ENCODE measurements at regions not wholly inside any gene's neighbourhood (a gene's known extent, or its start where the extent isn't known, plus 50 kb on each side); places are given as distances from the start of the nearest gene placed in this dataset.

- Histone ChIP-seq H3T11ph (ENCODE audit: low read length) (no peak overlapping the region), H3K4me2 (ENCODE audit: insufficient read depth, insufficient read length, low read length) (no peak overlapping the region), H4K8ac (replicated peaks; ENCODE audit: insufficient read length, low read depth, low read length) (no peak overlapping the region), H2AK5ac (ENCODE audit: insufficient read length, low read length) (no peak overlapping the region), H3K27ac (ENCODE audit: insufficient read length, low read depth, low read length) (no peak overlapping the region), H3K9ac (ENCODE audit: extremely low read depth, insufficient read length, low read length) (no peak overlapping the region), H3K23me2 (ENCODE audit: insufficient read length, low read depth, low read length, poor library complexity, severe bottlenecking) (no peaks in the 10 kb centered on the region), H2BK120ac (ENCODE audit: low read depth, low read length, poor library complexity, severe bottlenecking) (no peak overlapping the region), H2BK15ac (ENCODE audit: low read depth, low read length) (no peak overlapping the region), H3K27me3 (ENCODE audit: insufficient read depth, low read length) (no peaks in the 10 kb centered on the region; the same call in 1 of the 2 replicates), H2BK5ac (ENCODE audit: insufficient read length, low read length) (no peak overlapping the region), H3K56ac (ENCODE audit: insufficient read length, low read depth, low read length) (no peak overlapping the region), H2AFZ (ENCODE audit: low read length) (no peak overlapping the region), H2BK12ac (ENCODE audit: insufficient read length, low read depth, low read length) (no peak overlapping the region), H3K9me3 (ENCODE audit: control insufficient read depth, low read depth, low read length) (no peaks in the 10 kb centered on the region), H4K20me1 (ENCODE audit: control insufficient read depth, insufficient read depth, insufficient read length) (peaks cover 3% of the 10 kb centered on the region), H4K91ac (ENCODE audit: insufficient read length, low read depth, low read length) (no peak overlapping the region), H3K79me1 (ENCODE audit: insufficient read depth, low read depth, low read length, poor library complexity, severe bottlenecking) (no peaks in the 10 kb centered on the region), H2BK20ac (ENCODE audit: low read depth, low read length, poor library complexity, severe bottlenecking) (no peak overlapping the region), H3K4me1 (ENCODE audit: insufficient read depth, low read length) (no peaks in the 10 kb centered on the region), H3K4ac (ENCODE audit: low read depth, low read length) (no peak overlapping the region), H3K79me2 (ENCODE audit: insufficient read depth, low read length) (no peaks in the 10 kb centered on the region), H3K14ac (ENCODE audit: insufficient read depth, low read length) (no peak overlapping the region), H4K5ac (ENCODE audit: insufficient read length, low read depth, low read length) (no peak overlapping the region), H3K18ac (ENCODE audit: insufficient read length, low read depth, low read length) (no peak overlapping the region), H3K23ac (ENCODE audit: insufficient read length, low read depth, low read length) (no peak overlapping the region)
- Mint-ChIP-seq H3K27ac (no peak overlapping the region; a peak in 1 of 7 replicates), H3K4me3 (no peak overlapping the region), H3K9me3 (no peaks in the 10 kb centered on the region; a peak in 1 of 5 replicates), H3K27me3 (ENCODE audit: low read depth) (peaks cover 12% of the 10 kb centered on the region), H3K4me1 (no peaks in the 10 kb centered on the region; a peak in 1 of 4 replicates), H3K36me3 (ENCODE audit: insufficient read depth in 1 of 3, low read depth in 3 of 3) (no peaks in the 10 kb centered on the region)
- WGBS (ENCODE audit: extremely low coverage, insufficient read length, low lambda C conversion rate), result no CpG with 5 or more reads among the region's 9 CpGs
- DNase-seq, result no peak
- TF ChIP-seq CTCF (conservative IDR thresholded peaks at IDR 0.05), result no peak
Observed at GRCh38 chr17:79258843-79259242, 184.2 kb downstream of the ENGASE start.

Data from H9 (cell line).